ENCODE measurements at regions not wholly inside any gene's neighbourhood (a gene's known extent, or its start where the extent isn't known, plus 50 kb on each side); places are given as distances from the start of the nearest gene placed in this dataset.

DNA sequence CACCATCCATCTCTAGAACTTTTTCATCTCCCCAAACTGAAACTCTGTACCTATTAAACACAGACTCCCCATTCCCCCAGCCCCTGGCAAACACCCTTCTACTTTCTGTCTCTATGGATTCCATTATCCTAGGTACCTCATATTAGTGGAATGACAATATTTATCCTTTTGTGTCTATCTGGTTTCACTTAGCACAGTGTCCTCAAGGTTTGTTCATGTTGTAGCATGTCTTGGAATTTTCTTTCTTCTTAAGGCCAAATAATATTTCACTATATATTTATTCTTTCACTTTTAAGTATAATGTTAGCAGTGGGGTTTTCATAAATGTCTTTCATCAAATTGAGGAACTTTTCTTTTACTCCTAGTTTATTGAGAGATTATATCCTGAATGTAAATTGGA, 56.8 kb upstream of the DSP start:
- FAIRE-seq (no peak), DNase-seq (ENCODE audit: low read depth, low spot score) (no peak), ATAC-seq (no peak)
- no peaks in the 10 kb centered on the region for H3K27me3 ChIP-seq (replicated peaks in 1 of 2; ENCODE audit: control insufficient read depth in 2 of 2, insufficient read depth in 2 of 2, low read length in 1 of 2)
- no peaks in the 10 kb centered on the region; the same call in 2 of the 3 replicates for H3K9me3 ChIP-seq (replicated peaks; ENCODE audit: control insufficient read depth, insufficient read depth, low read length)
- no peaks in the 10 kb centered on the region for H4K20me1 ChIP-seq (ENCODE audit: control insufficient read depth, insufficient read depth)
- no peaks in the 10 kb centered on the region for H3K36me3 ChIP-seq (ENCODE audit: control insufficient read depth in 2 of 2, insufficient read depth in 2 of 2, low read length in 1 of 2)
- H3K4me2 ChIP-seq (ENCODE audit: control insufficient read depth, insufficient read depth), result no peak overlapping the region
- ChIA-PET SMC1A (ENCODE audit: uncharacterized antibody, unreplicated experiment) (no interaction called here), CTCF (no interaction called here), RAD21 (ENCODE audit: unreplicated experiment) (no interaction called here), POLR2A (no interaction called here)
- no peak overlapping the region for H3K4me3 ChIP-seq
- H3K9ac ChIP-seq (ENCODE audit: control insufficient read depth, insufficient read depth, low read length), result no peak overlapping the region
- TF ChIP-seq TAF1 (IDR thresholded peaks at IDR 0.05; ENCODE audit: borderline replicate concordance, low read depth, low read length) (no peak), NR2F1 (conservative IDR thresholded peaks at IDR 0.05) (no peak), TARDBP (IDR thresholded peaks at IDR 0.05; ENCODE audit: borderline replicate concordance) (no peak), BHLHE40 (IDR thresholded peaks at IDR 0.05; ENCODE audit: borderline replicate concordance in 1 of 2, low read depth in 2 of 2, low read length in 1 of 2) (no peak), ETV6 (conservative IDR thresholded peaks at IDR 0.05 in 1 of 2, IDR thresholded peaks at IDR 0.05 in 1 of 2; ENCODE audit: borderline replicate concordance in 1 of 2, low read depth in 1 of 2) (no peak), MYB (IDR thresholded peaks at IDR 0.05; ENCODE audit: borderline replicate concordance, low read depth, low read length) (no peak), SREBF2 (IDR thresholded peaks at IDR 0.05; ENCODE audit: low read length) (no peak), CREM (IDR thresholded peaks at IDR 0.05; ENCODE audit: low read depth) (no peak), MXI1 (IDR thresholded peaks at IDR 0.05; ENCODE audit: low read depth, low read length) (no peak), NRF1 (conservative IDR thresholded peaks at IDR 0.05; ENCODE audit: low read depth, low read length) (no peak), MTA2 (IDR thresholded peaks at IDR 0.05; ENCODE audit: low read depth) (no peak), CREB1 (IDR thresholded peaks at IDR 0.05; ENCODE audit: low read depth) (no peak), ZNF24 (IDR thresholded peaks at IDR 0.05) (no peak), NR2C2 (IDR thresholded peaks at IDR 0.05; ENCODE audit: borderline replicate concordance, control insufficient read depth, insufficient read length, low read depth) (no peak)
- TF ChIP-seq, protein P1, sequence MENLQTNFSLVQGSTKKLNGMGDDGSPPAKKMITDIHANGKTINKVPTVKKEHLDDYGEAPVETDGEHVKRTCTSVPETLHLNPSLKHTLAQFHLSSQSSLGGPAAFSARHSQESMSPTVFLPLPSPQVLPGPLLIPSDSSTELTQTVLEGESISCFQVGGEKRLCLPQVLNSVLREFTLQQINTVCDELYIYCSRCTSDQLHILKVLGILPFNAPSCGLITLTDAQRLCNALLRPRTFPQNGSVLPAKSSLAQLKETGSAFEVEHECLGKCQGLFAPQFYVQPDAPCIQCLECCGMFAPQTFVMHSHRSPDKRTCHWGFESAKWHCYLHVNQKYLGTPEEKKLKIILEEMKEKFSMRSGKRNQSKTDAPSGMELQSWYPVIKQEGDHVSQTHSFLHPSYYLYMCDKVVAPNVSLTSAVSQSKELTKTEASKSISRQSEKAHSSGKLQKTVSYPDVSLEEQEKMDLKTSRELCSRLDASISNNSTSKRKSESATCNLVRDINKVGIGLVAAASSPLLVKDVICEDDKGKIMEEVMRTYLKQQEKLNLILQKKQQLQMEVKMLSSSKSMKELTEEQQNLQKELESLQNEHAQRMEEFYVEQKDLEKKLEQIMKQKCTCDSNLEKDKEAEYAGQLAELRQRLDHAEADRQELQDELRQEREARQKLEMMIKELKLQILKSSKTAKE (IDR thresholded peaks at IDR 0.05; ENCODE audit: low read depth, poor library complexity, severe bottlenecking), result no peak
- TF ChIP-seq, protein P2, sequence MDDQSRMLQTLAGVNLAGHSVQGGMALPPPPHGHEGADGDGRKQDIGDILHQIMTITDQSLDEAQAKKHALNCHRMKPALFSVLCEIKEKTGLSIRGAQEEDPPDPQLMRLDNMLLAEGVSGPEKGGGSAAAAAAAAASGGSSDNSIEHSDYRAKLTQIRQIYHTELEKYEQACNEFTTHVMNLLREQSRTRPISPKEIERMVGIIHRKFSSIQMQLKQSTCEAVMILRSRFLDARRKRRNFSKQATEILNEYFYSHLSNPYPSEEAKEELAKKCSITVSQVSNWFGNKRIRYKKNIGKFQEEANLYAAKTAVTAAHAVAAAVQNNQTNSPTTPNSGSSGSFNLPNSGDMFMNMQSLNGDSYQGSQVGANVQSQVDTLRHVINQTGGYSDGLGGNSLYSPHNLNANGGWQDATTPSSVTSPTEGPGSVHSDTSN (IDR thresholded peaks at IDR 0.05; ENCODE audit: insufficient replicate concordance, low read depth, low read length), result no peak
- intact Hi-C loops (cut with micrococcal nuclease; ENCODE audit: unreplicated experiment), result no loop called here
- no peaks in the 10 kb centered on the region for H3K79me2 ChIP-seq (ENCODE audit: control insufficient read depth, insufficient read depth, low read length)
- H2AFZ ChIP-seq (ENCODE audit: control insufficient read depth, low read depth, low read length), result no peak overlapping the region
- BruUV-seq (replicated peaks), result no TSS peak
- in situ Hi-C loops (cut with MboI), result no loop called here
- H3K27ac ChIP-seq (ENCODE audit: control insufficient read depth, insufficient read depth), result no peak overlapping the region
- no peaks in the 10 kb centered on the region for H3K4me1 ChIP-seq (ENCODE audit: control insufficient read depth, insufficient read depth, low read length)

All from GM12878 (cell line).